B cell (primary cell): ENCODE measurements at regions not wholly inside any gene's neighbourhood (a gene's known extent, or its start where the extent isn't known, plus 50 kb on each side); places are given as distances from the start of the nearest gene placed in this dataset.

Source experiments
- ATAC-seq: fragments of 200-7000 bp; cut with Tn5 transposase; one replicate; pipeline ENCODE4 v1.10.0; 2021; ENCODE audit warnings: low read depth, mild to moderate bottlenecking, moderate number of reproducible peaks, moderate library complexity
- CTCF ChIA-PET: fragments of 350-600 bp; sonication (Branson Sonifier 250); formaldehyde crosslinking; loops from one replicate; lab custom pipeline; 2021; ENCODE audit warnings: antibody characterized with exemption, inconsistent platforms; lab: Charles Lee
- POLR2A ChIA-PET: fragments of 350-600 bp; sonication (Branson Sonifier 250); formaldehyde crosslinking; loops from one replicate; lab custom pipeline; 2021; ENCODE audit warnings: antibody characterized with exemption; lab: Charles Lee
- DNase-seq: peaks from one replicate; pipeline ENCODE4 v3.0.0; 2013
- H2AFZ ChIP-seq: 2 replicates; pipeline ENCODE4 v1.6.1; 2012; ENCODE audit warnings: mild to moderate bottlenecking, low read depth, low read length; ENCODE audit not compliant: insufficient read depth, poor library complexity, severe bottlenecking
- H3K27ac ChIP-seq, 2 donors: 1 replicate in 1 of 2; 2 replicates in 1 of 2; pipeline ENCODE4 v1.5.1; 2012 to 2013; ENCODE audit warnings: low read length in 2 of 2, mild to moderate bottlenecking in 2 of 2, moderate library complexity in 1 of 2
- H3K27me3 ChIP-seq, 4 experiments: fragments of 200-600 bp in 1 of 4; sonication (generic) in 1 of 4; replicated peaks in 1 of 4; 1 replicate in 2 of 4; 2 replicates in 2 of 4; pipeline versions ENCODE4 v1.6.1 to v1.7.0; 2013 to 2016; ENCODE audit warnings: low read length in 3 of 4, mild to moderate bottlenecking in 2 of 4, mixed read lengths in 1 of 4, moderate library complexity in 1 of 4; ENCODE audit not compliant: insufficient read depth in 4 of 4, control insufficient read depth in 3 of 4; ENCODE audit errors: control extremely low read depth in 1 of 4
- H3K36me3 ChIP-seq, 2 experiments: replicated peaks in 1 of 2; 1 replicate in 1 of 2; 2 replicates in 1 of 2; pipeline versions ENCODE4 v1.6.1 to v1.7.1; 2013; ENCODE audit warnings: low read length in 1 of 2; ENCODE audit not compliant: insufficient read depth in 2 of 2, control insufficient read depth in 1 of 2; ENCODE audit errors: control extremely low read depth in 1 of 2, extremely low read depth in 1 of 2
- H3K4me1 ChIP-seq, 2 donors: fragments of 200-600 bp in 1 of 2; sonication (generic) in 1 of 2; 1 replicate in 1 of 2; 2 replicates in 1 of 2; pipeline versions ENCODE4 v1.5.1 to v1.6.1; 2013 to 2017; ENCODE audit warnings: low read length in 2 of 2; ENCODE audit not compliant: control insufficient read depth in 2 of 2, insufficient read depth in 2 of 2
- H3K4me2 ChIP-seq: replicated peaks from 2 replicates; pipeline ENCODE3; 2012; ENCODE audit warnings: mild to moderate bottlenecking, low read depth, low read length; ENCODE audit not compliant: poor library complexity, severe bottlenecking
- H3K4me3 ChIP-seq, 5 experiments: fragments of 200-600 bp in 1 of 5; sonication (generic) in 1 of 5; 1 replicate in 3 of 5; 2 replicates in 2 of 5; pipeline versions ENCODE4 v1.5.1 to v1.7.0; 2011 to 2016; ENCODE audit warnings: low read length in 4 of 5, mild to moderate bottlenecking in 4 of 5, low read depth in 2 of 5, control low read depth in 1 of 5, moderate library complexity in 1 of 5; ENCODE audit not compliant: insufficient read depth in 1 of 5; ENCODE audit errors: control extremely low read depth in 1 of 5, extremely low read depth in 1 of 5
- H3K79me2 ChIP-seq: fragments of 200-600 bp; sonication (generic); one replicate; pipeline ENCODE4 v1.6.0; 2016; ENCODE audit warnings: low read length; ENCODE audit not compliant: control insufficient read depth, insufficient read depth
- H3K9ac ChIP-seq: fragments of 200-600 bp; sonication (generic); 2 replicates; pipeline ENCODE4 v1.6.1; 2017; ENCODE audit warnings: mild to moderate bottlenecking, low read length, moderate library complexity
- H3K9me3 ChIP-seq, 3 donors: one replicate each; pipeline versions ENCODE4 v1.6.1 to v1.7.1; 2013; ENCODE audit warnings: low read length in 2 of 3; ENCODE audit not compliant: control insufficient read depth in 2 of 3, insufficient read depth in 1 of 3; ENCODE audit errors: control extremely low read depth in 1 of 3
- H4K20me1 ChIP-seq: 2 replicates; pipeline ENCODE4 v1.6.0; 2012; ENCODE audit warnings: mild to moderate bottlenecking, low read length; ENCODE audit not compliant: insufficient read depth, control insufficient read depth, poor library complexity, severe bottlenecking
- H3K27ac Mint-ChIP-seq: one replicate; pipeline ENCODE4 v1.8.0; 2021; ENCODE audit warnings: mixed read lengths
- H3K27me3 Mint-ChIP-seq: one replicate; pipeline ENCODE4 v1.8.0; 2021; ENCODE audit warnings: mixed read lengths
- H3K4me1 Mint-ChIP-seq: one replicate; pipeline ENCODE4 v1.8.0; 2021; ENCODE audit warnings: mixed read lengths
- H3K4me3 Mint-ChIP-seq: one replicate; pipeline ENCODE4 v1.8.0; 2021; ENCODE audit warnings: mixed read lengths
- H3K9me3 Mint-ChIP-seq: one replicate; pipeline ENCODE4 v1.8.0; 2022; ENCODE audit warnings: mixed read lengths; ENCODE audit not compliant: insufficient read depth
- CTCF ChIP-seq: fragments of 200-600 bp; IDR thresholded peaks from one replicate; pipeline ENCODE4 v1.8.0; 2022; ENCODE audit warnings: antibody characterized with exemption, mild to moderate bottlenecking
- EZH2 ChIP-seq: IDR thresholded peaks from 2 replicates; pipeline ENCODE4 v1.6.1; 2012; ENCODE audit warnings: borderline replicate concordance, low read depth, mild to moderate bottlenecking, moderate library complexity, low read length; ENCODE audit not compliant: insufficient read depth, poor library complexity, severe bottlenecking
- WGBS: methylation state at CpG from one replicate; pipeline ENCODE4 v1.1.5; 2013; ENCODE audit warnings: missing lambda C conversion rate; ENCODE audit not compliant: insufficient coverage; 5-methylcytosine and 5-hydroxymethylcytosine counted together
- intact Hi-C: fragments of 100-400 bp; cut with micrococcal nuclease; formaldehyde crosslinking; loops from one replicate; pipeline ENCODE4 v1.10.0; 2022

GRCh38 chrX:10310511-10310910, 153.7 kb downstream of the CLCN4 start:
- Histone ChIP-seq H3K27ac (no peak overlapping the region), H3K4me2 (no peak overlapping the region), H3K9ac (no peak overlapping the region), H3K27me3 (peaks cover 0 to 3% (median 0%) of the 10 kb centered on the region in 4 experiments), H3K4me1 (no peaks in the 10 kb centered on the region), H3K36me3 (no peaks in the 10 kb centered on the region), H2AFZ (no peak overlapping the region), H4K20me1 (no peaks in the 10 kb centered on the region), H3K79me2 (no peaks in the 10 kb centered on the region), H3K9me3 (no peaks in the 10 kb centered on the region), H3K4me3 (no peak overlapping the region)
- Mint-ChIP-seq H3K27me3 (no peaks in the 10 kb centered on the region), H3K27ac (no peak overlapping the region), H3K4me3 (no peak overlapping the region), H3K4me1 (no peaks in the 10 kb centered on the region), H3K9me3 (no peaks in the 10 kb centered on the region)
- no CpG with 5 or more reads among the region's 1 CpG for WGBS
- DNase-seq (no peak), ATAC-seq (no peak)
- CTCF ChIA-PET = no interaction called here
- POLR2A ChIA-PET = no interaction called here
- intact Hi-C loops = no loop called here
- TF ChIP-seq CTCF = no peak
- TF ChIP-seq EZH2 = no peak

- ChIA-PET CTCF (no interaction called here), POLR2A (no interaction called here)
- Histone ChIP-seq H3K9me3 (no peaks in the 10 kb centered on the region), H3K4me3 (no peak overlapping the region), H3K27ac (no peak overlapping the region), H3K4me2 (no peak overlapping the region), H3K9ac (no peak overlapping the region), H3K36me3 (no peaks in the 10 kb centered on the region), H3K27me3 (peaks cover 0 to 3% (median 0%) of the 10 kb centered on the region in 4 experiments), H2AFZ (no peak overlapping the region), H4K20me1 (no peaks in the 10 kb centered on the region), H3K79me2 (no peaks in the 10 kb centered on the region), H3K4me1 (no peaks in the 10 kb centered on the region)
- no CpG with 5 or more reads among the region's 3 CpGs for WGBS
- TF ChIP-seq CTCF (no peak), EZH2 (no peak)
- no peak for ATAC-seq
- Mint-ChIP-seq H3K4me3 (no peak overlapping the region), H3K4me1 (no peaks in the 10 kb centered on the region), H3K9me3 (no peaks in the 10 kb centered on the region), H3K27me3 (peaks cover 3% of the 10 kb centered on the region), H3K27ac (no peak overlapping the region)
- intact Hi-C loops = no loop called here
- no peak for DNase-seq
Measured at GRCh38 chrX:10314530-10315104, 157.8 kb downstream of the CLCN4 start.
